ENCODE measurements at regions not wholly inside any gene's neighbourhood (a gene's known extent, or its start where the extent isn't known, plus 50 kb on each side); places are given as distances from the start of the nearest gene placed in this dataset.

- Histone ChIP-seq H4K20me1 (ENCODE audit: control insufficient read depth, extremely low read depth, insufficient read depth, low read length) (no peaks in the 10 kb centered on the region), H3K4me1 (ENCODE audit: control insufficient read depth, extremely low read depth, insufficient read depth, low read length) (no peaks in the 10 kb centered on the region), H3K9ac (ENCODE audit: insufficient read depth, low read length) (no peak overlapping the region), H2AFZ (ENCODE audit: low read length) (no peak overlapping the region), H3K4me3 (replicated peaks in 1 of 4; ENCODE audit: control extremely low read depth in 1 of 4, insufficient read depth in 1 of 4, low read depth in 3 of 4, low read length in 4 of 4) (no peak overlapping the region), H3K9me3 (ENCODE audit: control insufficient read depth, insufficient read depth, low read depth, low read length) (no peaks in the 10 kb centered on the region), H3K36me3 (ENCODE audit: control insufficient read depth, insufficient read depth, low read length) (no peaks in the 10 kb centered on the region), H3K27me3 (ENCODE audit: control insufficient read depth, insufficient read depth, low read length) (no peaks in the 10 kb centered on the region), H3K79me2 (ENCODE audit: control insufficient read depth, insufficient read depth, low read length) (no peaks in the 10 kb centered on the region), H3K27ac (ENCODE audit: insufficient read depth, low read length) (no peak overlapping the region), H3K4me2 (ENCODE audit: extremely low read depth, insufficient read depth, low read length) (no peak overlapping the region)
- DNase-seq (ENCODE audit: low read depth in 2 of 2), result no peak
- no peak for TF ChIP-seq EZH2 (IDR thresholded peaks at IDR 0.05; ENCODE audit: low read length, missing control alignments)
- no peak for TF ChIP-seq CTCF (conservative IDR thresholded peaks at IDR 0.05 in 1 of 2, IDR thresholded peaks at IDR 0.05 in 1 of 2; ENCODE audit: low read depth in 1 of 2, low read length in 2 of 2)
Observed at GRCh38 chr20:59428006-59428405, 127.6 kb downstream of the EDN3 start.

- Histone ChIP-seq H3K27me3 (ENCODE audit: control insufficient read depth, insufficient read depth, low read length) (no peaks in the 10 kb centered on the region), H3K79me2 (ENCODE audit: control insufficient read depth, insufficient read depth, low read length) (no peaks in the 10 kb centered on the region), H3K4me2 (ENCODE audit: extremely low read depth, insufficient read depth, low read length) (no peak overlapping the region), H3K9ac (ENCODE audit: insufficient read depth, low read length) (no peak overlapping the region), H4K20me1 (ENCODE audit: control insufficient read depth, extremely low read depth, insufficient read depth, low read length) (no peaks in the 10 kb centered on the region), H2AFZ (ENCODE audit: low read length) (no peak overlapping the region), H3K4me3 (replicated peaks in 1 of 4; ENCODE audit: control extremely low read depth in 1 of 4, insufficient read depth in 1 of 4, low read depth in 3 of 4, low read length in 4 of 4) (no peak overlapping the region), H3K36me3 (ENCODE audit: control insufficient read depth, insufficient read depth, low read length) (no peaks in the 10 kb centered on the region), H3K27ac (ENCODE audit: insufficient read depth, low read length) (no peak overlapping the region), H3K9me3 (ENCODE audit: control insufficient read depth, insufficient read depth, low read depth, low read length) (no peaks in the 10 kb centered on the region), H3K4me1 (ENCODE audit: control insufficient read depth, extremely low read depth, insufficient read depth, low read length) (no peaks in the 10 kb centered on the region)
- no peak for DNase-seq (ENCODE audit: low read depth in 2 of 2)
- TF ChIP-seq EZH2 (IDR thresholded peaks at IDR 0.05; ENCODE audit: low read length, missing control alignments) (no peak), CTCF (conservative IDR thresholded peaks at IDR 0.05 in 1 of 2, IDR thresholded peaks at IDR 0.05 in 1 of 2; ENCODE audit: low read depth in 1 of 2, low read length in 2 of 2) (no peak)
Observed at GRCh38 chr20:59428441-59429205, 128.2 kb downstream of the EDN3 start.

GRCh38 chr20:59429396-59429795 is 129.0 kb downstream of the EDN3 start:
- Histone ChIP-seq H3K9ac (ENCODE audit: insufficient read depth, low read length) (no peak overlapping the region), H2AFZ (ENCODE audit: low read length) (no peak overlapping the region), H3K36me3 (ENCODE audit: control insufficient read depth, insufficient read depth, low read length) (no peaks in the 10 kb centered on the region), H3K4me2 (ENCODE audit: extremely low read depth, insufficient read depth, low read length) (no peak overlapping the region), H3K4me1 (ENCODE audit: control insufficient read depth, extremely low read depth, insufficient read depth, low read length) (no peaks in the 10 kb centered on the region), H3K27me3 (ENCODE audit: control insufficient read depth, insufficient read depth, low read length) (no peaks in the 10 kb centered on the region), H3K9me3 (ENCODE audit: control insufficient read depth, insufficient read depth, low read depth, low read length) (no peaks in the 10 kb centered on the region), H3K79me2 (ENCODE audit: control insufficient read depth, insufficient read depth, low read length) (no peaks in the 10 kb centered on the region), H3K4me3 (replicated peaks in 1 of 4; ENCODE audit: control extremely low read depth in 1 of 4, insufficient read depth in 1 of 4, low read depth in 3 of 4, low read length in 4 of 4) (no peak overlapping the region), H3K27ac (ENCODE audit: insufficient read depth, low read length) (no peak overlapping the region), H4K20me1 (ENCODE audit: control insufficient read depth, extremely low read depth, insufficient read depth, low read length) (no peaks in the 10 kb centered on the region)
- no peak for TF ChIP-seq EZH2 (IDR thresholded peaks at IDR 0.05; ENCODE audit: low read length, missing control alignments)
- TF ChIP-seq CTCF (conservative IDR thresholded peaks at IDR 0.05 in 1 of 2, IDR thresholded peaks at IDR 0.05 in 1 of 2; ENCODE audit: low read depth in 1 of 2, low read length in 2 of 2), result no peak
- no peak for DNase-seq (ENCODE audit: low read depth in 2 of 2)

All from fibroblast of lung (primary cell).